Esophagus (tissue), 2 donors: ENCODE measurements at regions not wholly inside any gene's neighbourhood (a gene's known extent, or its start where the extent isn't known, plus 50 kb on each side); places are given as distances from the start of the nearest gene placed in this dataset.

ENCODE experiments used
- H3K27ac ChIP-seq, 2 donors: one replicate each; pipeline ENCODE4 v1.5.1; 2013; ENCODE audit warnings: low read depth in 2 of 2, mild to moderate bottlenecking in 2 of 2, inconsistent platforms in 1 of 2, low read length in 1 of 2, moderate library complexity in 1 of 2
- H3K27me3 ChIP-seq, 2 donors: one replicate each; pipeline ENCODE4 v1.6.1; 2013; ENCODE audit warnings: low read length in 2 of 2, control low read depth in 1 of 2, mild to moderate bottlenecking in 1 of 2; ENCODE audit not compliant: insufficient read depth in 2 of 2, control insufficient read depth in 1 of 2
- H3K36me3 ChIP-seq, 2 donors: one replicate each; pipeline ENCODE4 v1.6.1; 2013; ENCODE audit warnings: low read length in 1 of 2; ENCODE audit not compliant: control insufficient read depth in 2 of 2, insufficient read depth in 2 of 2
- H3K4me1 ChIP-seq, 2 donors: one replicate each; pipeline ENCODE4 v1.6.1; 2013; ENCODE audit warnings: low read length in 1 of 2; ENCODE audit not compliant: control insufficient read depth in 2 of 2, insufficient read depth in 2 of 2
- H3K4me3 ChIP-seq, 2 donors: one replicate each; pipeline ENCODE4 v1.5.1; 2013; ENCODE audit warnings: low read length in 2 of 2, mild to moderate bottlenecking in 2 of 2, low read depth in 1 of 2, moderate library complexity in 1 of 2
- H3K9me3 ChIP-seq, 2 donors: one replicate each; pipeline ENCODE4 v1.6.1; 2013; ENCODE audit warnings: mild to moderate bottlenecking in 2 of 2, low read depth in 1 of 2, low read length in 1 of 2, moderate library complexity in 1 of 2; ENCODE audit not compliant: control insufficient read depth in 2 of 2, insufficient read depth in 1 of 2
- WGBS, 2 donors: extraction: QIAGEN DNeasy Blood & Tissue Kit; methylation state at CpG; one replicate each; pipeline ENCODE4 v1.1.7; 2013; 5-methylcytosine and 5-hydroxymethylcytosine counted together
- donor health status: healthy with polysubstance abuse.
- donor health status: Bipolar disorder and iron deficiency.

GRCh38 chr15:66847565-66847991, 145.5 kb downstream of the SMAD6 start:
- 71 to 93% methylated on average over 1 of the region's 1 CpG for WGBS, 2 donors
- Histone ChIP-seq H3K27me3 (no peaks in the 10 kb centered on the region), H3K9me3 (no peaks in the 10 kb centered on the region), H3K4me3 (no peak overlapping the region), H3K4me1 (peaks cover 0 to 3% of the 10 kb centered on the region in 2 donors), H3K27ac (no peak overlapping the region), H3K36me3 (no peaks in the 10 kb centered on the region)

- no peaks in the 10 kb centered on the region for H3K36me3 ChIP-seq
- peaks cover 0 to 3% of the 10 kb centered on the region in 2 donors for H3K4me1 ChIP-seq
- no peak overlapping the region for H3K27ac ChIP-seq
- H3K4me3 ChIP-seq: no peak overlapping the region
- no peaks in the 10 kb centered on the region for H3K27me3 ChIP-seq
- 70 to 84% methylated on average over 4 to 5 of the region's 5 CpGs for WGBS, 2 donors
- no peaks in the 10 kb centered on the region for H3K9me3 ChIP-seq
Measured at GRCh38 chr15:66848116-66848515, 146.1 kb downstream of the SMAD6 start.

GRCh38 chr15:66848686-66849392, 146.8 kb downstream of the SMAD6 start:
- H3K4me3 ChIP-seq: no peak overlapping the region
- no peaks in the 10 kb centered on the region for H3K36me3 ChIP-seq
- no peaks in the 10 kb centered on the region for H3K9me3 ChIP-seq
- H3K27me3 ChIP-seq: no peaks in the 10 kb centered on the region
- peaks cover 0 to 3% of the 10 kb centered on the region in 2 donors for H3K4me1 ChIP-seq
- no peak overlapping the region for H3K27ac ChIP-seq
- WGBS, 2 donors: 86 to 89% methylated on average over 9 of the region's 9 CpGs

- no peaks in the 10 kb centered on the region for H3K9me3 ChIP-seq
- no peak overlapping the region for H3K27ac ChIP-seq
- no peaks in the 10 kb centered on the region for H3K36me3 ChIP-seq
- WGBS, 2 donors: 92 to 94% methylated on average over 3 of the region's 3 CpGs
- H3K27me3 ChIP-seq: no peaks in the 10 kb centered on the region
- H3K4me3 ChIP-seq: no peak overlapping the region
- peaks cover 0 to 3% of the 10 kb centered on the region in 2 donors for H3K4me1 ChIP-seq
Measured at GRCh38 chr15:66849393-66849745, 147.3 kb downstream of the SMAD6 start.

GRCh38 chr15:66849746-66850077, 147.7 kb downstream of the SMAD6 start:
- peak overlapping the region in 1 of 2 donors; percentile 28 for H3K27ac ChIP-seq
- H3K4me3 ChIP-seq: no peak overlapping the region
- peaks cover 0 to 3% of the 10 kb centered on the region in 2 donors for H3K4me1 ChIP-seq
- H3K27me3 ChIP-seq: no peaks in the 10 kb centered on the region
- H3K36me3 ChIP-seq: no peaks in the 10 kb centered on the region
- no peaks in the 10 kb centered on the region for H3K9me3 ChIP-seq
- 83 to 93% methylated on average over 4 of the region's 4 CpGs for WGBS, 2 donors

- Histone ChIP-seq H3K27me3 (no peaks in the 10 kb centered on the region), H3K9me3 (no peaks in the 10 kb centered on the region), H3K4me3 (no peak overlapping the region), H3K4me1 (peaks cover 0 to 3% of the 10 kb centered on the region in 2 donors), H3K27ac (peak overlapping the region in 1 of 2 donors; percentile 39), H3K36me3 (no peaks in the 10 kb centered on the region)
- WGBS, 2 donors: 84 to 87% methylated on average over 25 of the region's 25 CpGs
Measured at GRCh38 chr15:66850078-66850991, 148.3 kb downstream of the SMAD6 start.

- no peak overlapping the region for H3K27ac ChIP-seq
- no peaks in the 10 kb centered on the region for H3K9me3 ChIP-seq
- H3K4me1 ChIP-seq: peaks cover 0 to 3% of the 10 kb centered on the region in 2 donors
- H3K27me3 ChIP-seq: no peaks in the 10 kb centered on the region
- H3K4me3 ChIP-seq: no peak overlapping the region
- no peaks in the 10 kb centered on the region for H3K36me3 ChIP-seq
- 18 to 21% methylated on average over 6 of the region's 6 CpGs for WGBS, 2 donors
Measured at GRCh38 chr15:66850996-66851310, 148.9 kb downstream of the SMAD6 start.

GRCh38 chr15:66851311-66852063, 149.5 kb downstream of the SMAD6 start:
- Histone ChIP-seq H3K36me3 (no peaks in the 10 kb centered on the region), H3K4me1 (peaks cover 0 to 3% of the 10 kb centered on the region in 2 donors), H3K27ac (peak overlapping the region; percentile 11 to 14), H3K9me3 (no peaks in the 10 kb centered on the region), H3K27me3 (no peaks in the 10 kb centered on the region), H3K4me3 (no peak overlapping the region)
- 16 to 25% methylated on average over 17 to 26 of the region's 26 CpGs for WGBS, 2 donors

- H3K9me3 ChIP-seq: no peaks in the 10 kb centered on the region
- no peak overlapping the region for H3K4me3 ChIP-seq
- no peaks in the 10 kb centered on the region for H3K27me3 ChIP-seq
- WGBS, 2 donors: 91% methylated on average over 25 of the region's 25 CpGs
- no peaks in the 10 kb centered on the region for H3K36me3 ChIP-seq
- no peak overlapping the region for H3K27ac ChIP-seq
- peaks cover 0 to 3% of the 10 kb centered on the region in 2 donors for H3K4me1 ChIP-seq
Measured at GRCh38 chr15:66852064-66852905, 150.2 kb downstream of the SMAD6 start.
